Keratinocyte (primary cell): ENCODE measurements at regions not wholly inside any gene's neighbourhood (a gene's known extent, or its start where the extent isn't known, plus 50 kb on each side); places are given as distances from the start of the nearest gene placed in this dataset.
"Not testable (repeated sequence)": the region's sequence is repeated elsewhere in the genome, so short reads cannot be mapped to it uniquely, and the experiment has no call there.

Experiments used
- CTCF ChIP-seq, 3 experiments: IDR thresholded peaks in 1 of 3; conservative IDR thresholded peaks in 1 of 3; optimal IDR thresholded peaks in 1 of 3; 2 replicates in 2 of 3; 3 replicates in 1 of 3; pipeline versions ENCODE3 to v1.5.1; 2011; ENCODE audit warnings: low read length in 3 of 3, mild to moderate bottlenecking in 3 of 3, moderate library complexity in 2 of 3, control low read depth in 1 of 3, inconsistent platforms in 1 of 3; ENCODE audit not compliant: insufficient read depth in 2 of 3; ENCODE audit errors: extremely low read depth in 1 of 3
- EZH2 ChIP-seq: IDR thresholded peaks from one replicate; pipeline ENCODE4 v1.6.1; 2012; ENCODE audit warnings: inconsistent platforms, mild to moderate bottlenecking, low read length, moderate library complexity

GRCh38 chrX:107393656-107394055 lies 55.8 kb upstream of the FRMPD3 start:
- TF ChIP-seq EZH2; CTCF (optimal IDR thresholded peaks at IDR 0.05 in 1 of 3, IDR thresholded peaks at IDR 0.05 in 1 of 3, conservative IDR thresholded peaks at IDR 0.05 in 1 of 3; ENCODE audit: extremely low read depth in 1 of 3, insufficient read depth in 2 of 3, low read length in 3 of 3): not testable (repeated sequence)
